DMS 273 treated with DMSO at 0.1 percent for 48 hours (cell line): ENCODE measurements at regions not wholly inside any gene's neighbourhood (a gene's known extent, or its start where the extent isn't known, plus 50 kb on each side); places are given as distances from the start of the nearest gene placed in this dataset.

ENCODE experiments used
- DNase-seq: peaks from one replicate; lab custom pipeline; 2025; lab: John Stamatoyannopoulos, UW

GRCh38 chr13:63107179-63107943 lies 1691.7 kb upstream of the PCDH20 start:
- no peak for DNase-seq

- no peak for DNase-seq
Measured at GRCh38 chr13:63094717-63095116, 1679.1 kb upstream of the PCDH20 start.

- DNase-seq, result no peak
Measured at GRCh38 chr13:63093907-63094469, 1678.3 kb upstream of the PCDH20 start.

GRCh38 chr13:63092456-63092855 lies 1676.8 kb upstream of the PCDH20 start:
- no peak for DNase-seq

- DNase-seq, result no peak
Measured at GRCh38 chr13:63090524-63090923, 1674.9 kb upstream of the PCDH20 start.

GRCh38 chr13:63088226-63088625 lies 1672.6 kb upstream of the PCDH20 start:
- no peak for DNase-seq

GRCh38 chr13:63086286-63086685 lies 1670.6 kb upstream of the PCDH20 start:
- DNase-seq, result no peak

GRCh38 chr13:63085851-63086250 lies 1670.2 kb upstream of the PCDH20 start:
- no peak for DNase-seq

- no peak for DNase-seq
Measured at GRCh38 chr13:63081400-63082014, 1665.9 kb upstream of the PCDH20 start.

GRCh38 chr13:63075126-63075525 lies 1659.5 kb upstream of the PCDH20 start:
- DNase-seq, result no peak

GRCh38 chr13:63050287-63050686 lies 1634.6 kb upstream of the PCDH20 start:
- no peak for DNase-seq

- DNase-seq, result no peak
Measured at GRCh38 chr13:63048653-63049052, 1633.0 kb upstream of the PCDH20 start.

- no peak for DNase-seq
Measured at GRCh38 chr13:63044589-63045313, 1629.1 kb upstream of the PCDH20 start.

GRCh38 chr13:63042686-63043085 lies 1627.0 kb upstream of the PCDH20 start:
- no peak for DNase-seq

- DNase-seq, result no peak
Measured at GRCh38 chr13:63041640-63042414, 1626.2 kb upstream of the PCDH20 start.

- no peak for DNase-seq
Measured at GRCh38 chr13:63026285-63026797, 1610.7 kb upstream of the PCDH20 start.

- no peak for DNase-seq
Measured at GRCh38 chr13:63025741-63026140, 1610.1 kb upstream of the PCDH20 start.

GRCh38 chr13:63024458-63024857 lies 1608.8 kb upstream of the PCDH20 start:
- no peak for DNase-seq

- DNase-seq, result no peak
Measured at GRCh38 chr13:63011996-63012395, 1596.3 kb upstream of the PCDH20 start.

- DNase-seq, result no peak
Measured at GRCh38 chr13:63010072-63010658, 1594.5 kb upstream of the PCDH20 start.

- no peak for DNase-seq
Measured at GRCh38 chr13:63005625-63006024, 1590.0 kb upstream of the PCDH20 start.
